Neural cell (in vitro differentiated cells): ENCODE measurements at regions not wholly inside any gene's neighbourhood (a gene's known extent, or its start where the extent isn't known, plus 50 kb on each side); places are given as distances from the start of the nearest gene placed in this dataset.

Source experiments
- CTCF ChIP-seq: fragments of 450-650 bp; IDR thresholded peaks from 2 replicates; pipeline ENCODE4 v1.5.1; 2014; ENCODE audit warnings: antibody characterized with exemption, mild to moderate bottlenecking, moderate library complexity; ENCODE audit not compliant: poor library complexity, severe bottlenecking
- EP300 ChIP-seq: fragments of 450-650 bp; conservative IDR thresholded peaks from 2 replicates; pipeline ENCODE4 v1.6.1; 2014; ENCODE audit warnings: antibody characterized with exemption, mild to moderate bottlenecking, moderate library complexity; ENCODE audit not compliant: poor library complexity, severe bottlenecking
- EZH2 ChIP-seq: fragments of 200-600, 300-800 bp; shearing (Covaris generic), sonication (generic); IDR thresholded peaks from 2 replicates; pipeline ENCODE4 v1.6.1; 2014; ENCODE audit warnings: antibody characterized with exemption, low read length, borderline replicate concordance, mild to moderate bottlenecking; ENCODE audit not compliant: insufficient read depth, poor library complexity, severe bottlenecking
- POLR2AphosphoS5 ChIP-seq: IDR thresholded peaks from 2 replicates; pipeline ENCODE4 v1.6.1; 2012
- SMC3 ChIP-seq: fragments of 450-650 bp; conservative IDR thresholded peaks from 2 replicates; pipeline ENCODE4 v1.6.1; 2014; ENCODE audit warnings: antibody characterized with exemption, mild to moderate bottlenecking, moderate library complexity; ENCODE audit not compliant: poor library complexity

- no peak for TF ChIP-seq CTCF
- TF ChIP-seq EP300, result no peak
- no peak for TF ChIP-seq POLR2AphosphoS5
- TF ChIP-seq SMC3, result no peak
- TF ChIP-seq EZH2, result no peak
Measured at GRCh38 chr18:60599995-60600394, 227.4 kb upstream of the MC4R start.
